ENCODE measurements at regions not wholly inside any gene's neighbourhood (a gene's known extent, or its start where the extent isn't known, plus 50 kb on each side); places are given as distances from the start of the nearest gene placed in this dataset.

DNA sequence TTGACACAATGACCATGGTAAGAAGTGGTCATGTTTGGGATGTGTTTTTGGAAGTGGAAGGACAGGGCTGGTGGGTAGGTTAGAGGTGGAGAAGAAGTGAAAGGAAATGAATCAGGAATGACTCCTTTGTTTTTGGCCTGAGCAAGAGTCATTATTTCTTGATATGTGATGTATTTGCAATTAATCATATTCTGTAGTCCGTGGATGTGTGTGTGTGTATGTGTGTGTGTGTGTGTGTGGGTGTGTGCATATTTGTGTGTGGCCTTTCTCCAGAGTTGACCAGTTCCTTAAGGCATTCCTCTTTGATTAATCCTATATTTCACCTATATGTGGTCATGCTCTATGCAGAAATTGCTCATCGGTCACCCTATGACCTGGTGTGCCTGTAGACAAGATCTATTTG is 130.7 kb downstream of the UTRN start:
- H3K4ac ChIP-seq (replicated peaks; ENCODE audit: insufficient read length, low read depth, low read length) = no peak overlapping the region
- ChIA-PET POLR2A (ENCODE audit: partially characterized antibody) (interaction anchor here (1.3 to 1.5 kb wide), 2 partner anchors 64 to 72 kb away, joined by 3 to 4 read pairs; no protein-coding TSS in a partner anchor), CTCF (ENCODE audit: partially characterized antibody) (interaction anchor here (1.0 kb wide), 1 partner anchor 87 kb away, joined by 3 read pairs; no protein-coding TSS in a partner anchor)
- H3K36me3 ChIP-seq (ENCODE audit: control insufficient read depth in 2 of 4, insufficient read depth in 4 of 4, low read length in 3 of 4) = no peaks in the 10 kb centered on the region
- H2BK12ac ChIP-seq (ENCODE audit: low read depth, low read length) = no peak overlapping the region
- H3K27ac ChIP-seq (ENCODE audit: low read depth, low read length) = no peak overlapping the region
- no peaks in the 10 kb centered on the region for H3K27me3 ChIP-seq (replicated peaks in 1 of 4; ENCODE audit: control insufficient read depth in 3 of 4, extremely low read depth in 1 of 4, insufficient read depth in 3 of 4, low read length in 3 of 4)
- H4K91ac ChIP-seq (replicated peaks; ENCODE audit: insufficient read length, low read length) = no peak overlapping the region
- H3K9me3 ChIP-seq (ENCODE audit: insufficient read depth in 2 of 2, low read depth in 1 of 2, low read length in 1 of 2) = no peaks in the 10 kb centered on the region
- no peak overlapping the region for H3K4me3 ChIP-seq (ENCODE audit: extremely low read depth in 1 of 4, insufficient read depth in 2 of 4, low read depth in 3 of 4, low read length in 4 of 4)
- H2BK120ac ChIP-seq (replicated peaks; ENCODE audit: low read depth, low read length) = no peak overlapping the region
- no peak overlapping the region for H3K9ac ChIP-seq (replicated peaks in 1 of 4; ENCODE audit: extremely low read depth in 1 of 4, low read depth in 3 of 4, low read length in 3 of 4)
- no peak overlapping the region for H3K56ac ChIP-seq (replicated peaks; ENCODE audit: insufficient read length, low read depth, low read length)
- H2BK5ac ChIP-seq (ENCODE audit: low read depth, low read length) = no peak overlapping the region
- peaks cover 2% of the 10 kb centered on the region; the same call in 1 of the 2 replicates for H3K79me1 ChIP-seq (ENCODE audit: low read depth, low read length)
- H2AFZ ChIP-seq (ENCODE audit: low read length) = no peak overlapping the region
- TF ChIP-seq POLR2AphosphoS5 (IDR thresholded peaks at IDR 0.05; ENCODE audit: low read depth, low read length) (no peak), SRF (IDR thresholded peaks at IDR 0.05; ENCODE audit: low read depth, low read length) (no peak), EP300 (IDR thresholded peaks at IDR 0.05; ENCODE audit: borderline replicate concordance in 1 of 2, low read depth in 2 of 2, low read length in 2 of 2) (no peak), CHD1 (IDR thresholded peaks at IDR 0.05; ENCODE audit: low read depth, low read length) (no peak), TBP (IDR thresholded peaks at IDR 0.05; ENCODE audit: low read depth, low read length) (no peak), KDM1A (IDR thresholded peaks at IDR 0.05; ENCODE audit: borderline replicate concordance, low read length) (no peak), RAD21 (IDR thresholded peaks at IDR 0.05 in 1 of 2, conservative IDR thresholded peaks at IDR 0.05 in 1 of 2; ENCODE audit: low read depth in 2 of 2, low read length in 2 of 2) (no peak)
- TF ChIP-seq, protein P1, sequence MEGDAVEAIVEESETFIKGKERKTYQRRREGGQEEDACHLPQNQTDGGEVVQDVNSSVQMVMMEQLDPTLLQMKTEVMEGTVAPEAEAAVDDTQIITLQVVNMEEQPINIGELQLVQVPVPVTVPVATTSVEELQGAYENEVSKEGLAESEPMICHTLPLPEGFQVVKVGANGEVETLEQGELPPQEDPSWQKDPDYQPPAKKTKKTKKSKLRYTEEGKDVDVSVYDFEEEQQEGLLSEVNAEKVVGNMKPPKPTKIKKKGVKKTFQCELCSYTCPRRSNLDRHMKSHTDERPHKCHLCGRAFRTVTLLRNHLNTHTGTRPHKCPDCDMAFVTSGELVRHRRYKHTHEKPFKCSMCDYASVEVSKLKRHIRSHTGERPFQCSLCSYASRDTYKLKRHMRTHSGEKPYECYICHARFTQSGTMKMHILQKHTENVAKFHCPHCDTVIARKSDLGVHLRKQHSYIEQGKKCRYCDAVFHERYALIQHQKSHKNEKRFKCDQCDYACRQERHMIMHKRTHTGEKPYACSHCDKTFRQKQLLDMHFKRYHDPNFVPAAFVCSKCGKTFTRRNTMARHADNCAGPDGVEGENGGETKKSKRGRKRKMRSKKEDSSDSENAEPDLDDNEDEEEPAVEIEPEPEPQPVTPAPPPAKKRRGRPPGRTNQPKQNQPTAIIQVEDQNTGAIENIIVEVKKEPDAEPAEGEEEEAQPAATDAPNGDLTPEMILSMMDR (IDR thresholded peaks at IDR 0.05; ENCODE audit: control extremely low read depth in 1 of 3, insufficient read depth in 1 of 3, low read depth in 1 of 3, low read length in 3 of 3) = no peak
- TF ChIP-seq, protein P2, sequence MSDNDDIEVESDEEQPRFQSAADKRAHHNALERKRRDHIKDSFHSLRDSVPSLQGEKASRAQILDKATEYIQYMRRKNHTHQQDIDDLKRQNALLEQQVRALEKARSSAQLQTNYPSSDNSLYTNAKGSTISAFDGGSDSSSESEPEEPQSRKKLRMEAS (IDR thresholded peaks at IDR 0.05) = no peak
- TF ChIP-seq, protein P3, sequence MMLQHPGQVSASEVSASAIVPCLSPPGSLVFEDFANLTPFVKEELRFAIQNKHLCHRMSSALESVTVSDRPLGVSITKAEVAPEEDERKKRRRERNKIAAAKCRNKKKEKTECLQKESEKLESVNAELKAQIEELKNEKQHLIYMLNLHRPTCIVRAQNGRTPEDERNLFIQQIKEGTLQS (IDR thresholded peaks at IDR 0.05; ENCODE audit: insufficient read depth, low read depth, low read length) = no peak
- H3K23me2 ChIP-seq (ENCODE audit: low read depth, low read length) = peaks cover 1% of the 10 kb centered on the region; the same call in 1 of the 2 replicates
- peaks cover 2 to 3% of the 10 kb centered on the region in 2 experiments for H4K20me1 ChIP-seq (replicated peaks in 1 of 2; ENCODE audit: control insufficient read depth in 1 of 2, insufficient read depth in 2 of 2, low read length in 2 of 2)
- FAIRE-seq (no peak), DNase-seq (ENCODE audit: low read depth in 1 of 2, low spot score in 2 of 2) (no peak)
- no peak overlapping the region for H4K5ac ChIP-seq (ENCODE audit: insufficient read length, low read depth, low read length)
- 92% methylated on average over 2 of the region's 2 CpGs; no CpG with 5 or more reads in 1 of the 2 experiments for WGBS, 2 experiments (ENCODE audit: extremely low coverage in 1 of 2, insufficient coverage in 1 of 2, insufficient read length in 1 of 2, insufficient replicate concordance in 2 of 2, low coverage in 1 of 2, low lambda C conversion rate in 2 of 2, missing lambda C conversion rate in 1 of 2)
- no peak overlapping the region for H4K8ac ChIP-seq (ENCODE audit: extremely low read depth, insufficient read depth, low read length)
- no peak overlapping the region for H2BK20ac ChIP-seq (ENCODE audit: low read length)
- no peak overlapping the region for H3K14ac ChIP-seq (ENCODE audit: insufficient read length)
- no peak overlapping the region for H2AK5ac ChIP-seq (ENCODE audit: low read depth, low read length)
- no peak overlapping the region for H3K18ac ChIP-seq (ENCODE audit: extremely low read depth, low read length)
- H3K4me2 ChIP-seq (ENCODE audit: insufficient read depth in 1 of 2, low read depth in 2 of 2, low read length in 2 of 2) = no peak overlapping the region
- H3K4me1 ChIP-seq (replicated peaks in 1 of 4; ENCODE audit: control insufficient read depth in 3 of 4, insufficient read depth in 4 of 4, low read length in 3 of 4) = peaks cover 0 to 3% (median 0%) of the 10 kb centered on the region in 4 experiments; a peak in 1 of 7 replicates
- H3K23ac ChIP-seq (ENCODE audit: insufficient read length) = no peak overlapping the region
- no peak overlapping the region for H2BK15ac ChIP-seq (ENCODE audit: low read length)
- peaks cover 0 to 30% of the 10 kb centered on the region in 2 experiments; a peak in 2 of 4 replicates for H3K79me2 ChIP-seq (ENCODE audit: control insufficient read depth in 1 of 2, insufficient read depth in 2 of 2, low read length in 2 of 2)

Data from H1 (cell line).